ENCODE measurements at regions not wholly inside any gene's neighbourhood (a gene's known extent, or its start where the extent isn't known, plus 50 kb on each side); places are given as distances from the start of the nearest gene placed in this dataset.

DNA sequence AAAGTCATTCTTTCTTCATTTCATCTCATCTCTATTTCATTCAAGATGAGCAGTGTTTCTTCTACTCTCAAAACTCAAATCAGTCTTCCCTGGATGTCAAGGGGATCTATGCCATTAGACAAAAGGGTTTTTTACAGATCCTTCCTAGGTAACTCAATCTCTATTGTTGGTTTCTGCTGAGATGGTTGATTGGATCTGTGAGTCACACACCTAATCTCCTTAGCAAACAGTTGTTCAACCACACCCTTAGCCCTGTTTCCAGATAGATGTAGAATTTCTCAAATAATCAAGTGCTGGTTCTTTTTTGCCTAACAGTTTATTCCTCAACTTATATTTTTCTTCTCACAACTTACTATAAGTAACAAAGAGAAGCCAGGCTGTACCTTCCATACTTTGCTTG, 200.5 kb downstream of the KDR start:
- H3K27me3 Mint-ChIP-seq (ENCODE audit: low read depth) = no peaks in the 10 kb centered on the region
- no peaks in the 10 kb centered on the region for H3K4me1 Mint-ChIP-seq (ENCODE audit: low read depth)
- no peaks in the 10 kb centered on the region for H3K36me3 Mint-ChIP-seq (ENCODE audit: low read depth)
- H3K4me3 Mint-ChIP-seq = no peak overlapping the region
- peaks cover 13% of the 10 kb centered on the region for H3K9me3 Mint-ChIP-seq
- no peak overlapping the region for H3K27ac Mint-ChIP-seq

DNA sequence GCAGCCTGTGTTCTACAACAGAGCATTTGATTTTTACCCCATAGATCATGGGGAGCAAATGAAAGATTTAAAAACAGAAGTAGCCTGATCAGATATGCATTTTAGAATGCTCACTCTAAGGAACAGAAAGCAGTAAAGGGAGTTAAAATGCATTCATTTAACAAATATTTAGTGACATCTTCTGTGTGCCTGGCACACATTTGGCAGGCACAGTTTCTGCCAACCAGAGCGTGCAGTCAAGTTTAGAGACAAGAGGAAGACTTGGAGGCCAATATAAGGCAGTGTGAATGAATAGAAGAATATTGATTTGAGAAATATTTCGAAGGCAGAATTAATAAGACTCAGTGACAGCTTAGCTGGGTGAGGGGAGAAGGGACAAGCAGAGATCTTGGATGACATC, 210.1 kb downstream of the KDR start:
- Mint-ChIP-seq H3K4me1 (ENCODE audit: low read depth) (no peaks in the 10 kb centered on the region), H3K27me3 (ENCODE audit: low read depth) (no peaks in the 10 kb centered on the region), H3K27ac (no peak overlapping the region), H3K9me3 (no peaks in the 10 kb centered on the region), H3K4me3 (no peak overlapping the region), H3K36me3 (ENCODE audit: low read depth) (no peaks in the 10 kb centered on the region)

DNA sequence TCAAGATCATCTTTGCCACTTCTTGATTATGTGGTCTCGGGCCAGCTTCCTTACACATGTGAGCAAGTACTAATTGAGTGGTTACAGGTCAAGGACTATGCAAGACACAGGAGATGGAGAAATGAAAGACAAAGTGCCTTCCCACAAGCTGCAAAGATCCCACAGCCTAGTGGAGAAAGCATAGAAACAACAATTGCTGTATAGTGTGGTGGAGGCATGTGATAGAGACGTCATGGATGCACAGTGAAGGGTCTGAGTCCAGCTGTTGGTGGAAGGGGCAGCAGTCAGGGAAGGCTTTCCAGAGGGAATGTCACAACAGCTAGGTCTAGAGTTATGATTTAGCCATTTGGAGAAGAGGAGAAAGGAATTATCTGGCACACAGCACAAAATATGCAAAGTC, 210.6 kb downstream of the KDR start:
- Mint-ChIP-seq H3K4me3 (no peak overlapping the region), H3K4me1 (ENCODE audit: low read depth) (no peaks in the 10 kb centered on the region), H3K9me3 (no peaks in the 10 kb centered on the region), H3K27me3 (ENCODE audit: low read depth) (no peaks in the 10 kb centered on the region), H3K36me3 (ENCODE audit: low read depth) (no peaks in the 10 kb centered on the region), H3K27ac (no peak overlapping the region)

DNA sequence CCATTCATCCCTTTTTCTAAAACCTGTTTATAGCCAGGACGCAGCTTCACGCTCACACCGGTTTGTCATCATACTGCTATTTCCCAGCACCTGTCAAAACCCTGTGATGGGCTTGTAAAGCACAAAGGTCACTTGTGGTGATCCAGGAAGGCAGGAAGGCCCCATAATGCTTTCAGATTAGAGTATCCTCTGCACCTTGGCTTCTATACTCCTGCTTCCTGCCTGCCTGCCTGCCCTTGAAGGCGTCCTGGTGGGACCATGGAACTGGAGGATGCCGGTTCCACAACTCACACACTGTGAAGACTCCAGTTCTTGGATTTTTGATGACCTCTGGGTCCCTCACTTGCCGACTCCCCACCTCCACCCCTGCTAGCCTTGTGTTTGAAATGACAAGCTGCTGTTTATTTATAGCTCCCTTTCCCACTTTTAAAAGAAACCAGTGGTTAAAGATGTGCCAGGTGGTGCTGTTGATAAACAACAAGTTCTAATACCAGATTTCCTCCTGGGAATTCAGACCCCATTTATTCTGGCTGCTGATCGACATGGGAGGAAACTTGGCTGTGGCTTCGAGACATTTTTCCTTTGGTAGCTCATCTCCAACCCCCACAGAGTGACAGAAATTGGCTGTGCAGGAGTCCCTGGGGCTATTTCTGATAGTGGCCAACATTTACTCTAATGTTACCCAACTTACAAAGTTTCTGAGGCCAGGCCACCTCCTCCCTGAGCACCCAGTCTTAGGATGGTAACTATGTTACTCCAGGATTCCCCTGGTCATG, 211.5 kb downstream of the KDR start:
- H3K36me3 Mint-ChIP-seq (ENCODE audit: low read depth) = no peaks in the 10 kb centered on the region
- no peaks in the 10 kb centered on the region for H3K9me3 Mint-ChIP-seq
- no peaks in the 10 kb centered on the region for H3K27me3 Mint-ChIP-seq (ENCODE audit: low read depth)
- no peak overlapping the region for H3K4me3 Mint-ChIP-seq
- H3K27ac Mint-ChIP-seq = no peak overlapping the region
- H3K4me1 Mint-ChIP-seq (ENCODE audit: low read depth) = no peaks in the 10 kb centered on the region

DNA sequence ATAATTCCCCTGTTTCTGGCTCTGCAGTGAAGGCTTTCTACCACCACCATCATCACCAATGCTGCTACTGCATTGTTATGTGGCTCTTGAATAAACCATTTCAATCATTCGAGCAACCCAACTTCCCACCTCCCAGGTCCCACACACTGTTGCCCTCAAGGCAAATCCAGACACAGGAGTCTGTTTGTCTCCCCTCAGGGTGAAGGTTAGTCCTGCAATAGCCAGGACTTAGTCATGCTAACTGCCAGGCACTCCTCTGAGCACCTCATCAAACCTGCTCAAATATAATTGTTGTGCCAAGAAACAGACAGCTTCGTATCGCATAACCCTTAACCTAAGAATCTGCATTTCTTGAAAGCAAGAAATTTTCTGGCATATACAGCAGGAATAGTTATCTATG, 213.2 kb downstream of the KDR start:
- Mint-ChIP-seq H3K9me3 (no peaks in the 10 kb centered on the region), H3K4me1 (ENCODE audit: low read depth) (no peaks in the 10 kb centered on the region), H3K27me3 (ENCODE audit: low read depth) (no peaks in the 10 kb centered on the region), H3K4me3 (no peak overlapping the region), H3K27ac (no peak overlapping the region), H3K36me3 (ENCODE audit: low read depth) (no peaks in the 10 kb centered on the region)

GRCh38 chr4:54909961-54910360, 215.4 kb downstream of the KDR start:
- H3K27ac Mint-ChIP-seq = no peak overlapping the region
- H3K4me1 Mint-ChIP-seq (ENCODE audit: low read depth) = no peaks in the 10 kb centered on the region
- no peaks in the 10 kb centered on the region for H3K27me3 Mint-ChIP-seq (ENCODE audit: low read depth)
- no peaks in the 10 kb centered on the region for H3K36me3 Mint-ChIP-seq (ENCODE audit: low read depth)
- H3K4me3 Mint-ChIP-seq = no peak overlapping the region
- H3K9me3 Mint-ChIP-seq = peaks cover 5% of the 10 kb centered on the region

DNA sequence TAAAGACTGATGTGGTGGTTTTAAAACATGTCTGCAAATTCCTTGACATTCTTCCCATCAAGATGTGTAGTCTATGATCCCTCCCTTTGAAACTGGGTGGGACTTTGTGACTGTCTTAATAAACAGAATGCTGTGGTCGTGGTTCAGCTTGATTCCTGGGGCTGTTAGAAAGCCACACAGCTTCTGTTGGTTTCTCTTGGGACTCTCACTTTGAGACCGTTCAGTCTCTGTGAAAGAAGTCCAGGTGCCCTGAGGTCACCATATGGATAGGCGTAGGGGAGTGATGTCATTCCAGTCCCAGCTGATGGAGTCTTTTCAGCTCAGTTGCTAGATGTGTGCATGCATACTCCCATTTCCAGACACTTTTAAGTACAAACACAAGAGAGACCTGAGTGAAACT, 216.6 kb downstream of the KDR start:
- no peaks in the 10 kb centered on the region for H3K27me3 Mint-ChIP-seq (ENCODE audit: low read depth)
- no peak overlapping the region for H3K4me3 Mint-ChIP-seq
- peaks cover 5% of the 10 kb centered on the region for H3K9me3 Mint-ChIP-seq
- no peaks in the 10 kb centered on the region for H3K4me1 Mint-ChIP-seq (ENCODE audit: low read depth)
- H3K27ac Mint-ChIP-seq = no peak overlapping the region
- H3K36me3 Mint-ChIP-seq (ENCODE audit: low read depth) = no peaks in the 10 kb centered on the region

GRCh38 chr4:54904953-54905352, 220.4 kb downstream of the KDR start:
- no peak overlapping the region for H3K4me3 Mint-ChIP-seq
- no peaks in the 10 kb centered on the region for H3K4me1 Mint-ChIP-seq (ENCODE audit: low read depth)
- no peak overlapping the region for H3K27ac Mint-ChIP-seq
- no peaks in the 10 kb centered on the region for H3K36me3 Mint-ChIP-seq (ENCODE audit: low read depth)
- peaks cover 5% of the 10 kb centered on the region for H3K9me3 Mint-ChIP-seq
- no peaks in the 10 kb centered on the region for H3K27me3 Mint-ChIP-seq (ENCODE audit: low read depth)

DNA sequence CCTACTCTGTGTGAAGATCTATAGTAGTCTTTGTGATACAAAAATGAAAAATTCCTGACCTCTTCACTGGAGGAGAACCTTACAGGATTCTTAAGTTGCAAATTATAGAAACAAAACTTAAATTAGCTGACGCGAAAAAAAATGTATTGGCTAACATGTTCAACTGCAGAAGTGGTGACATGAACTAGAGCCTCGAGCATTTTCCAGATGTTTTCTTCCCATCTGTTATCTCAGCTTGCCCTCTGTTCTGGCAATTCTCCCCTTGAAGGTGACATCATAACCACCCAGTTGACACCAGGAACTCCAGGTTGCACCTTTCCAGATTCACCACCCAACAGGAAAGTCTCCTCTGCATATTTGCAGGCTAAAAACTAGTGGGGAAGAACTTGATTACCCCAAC, 222.4 kb downstream of the KDR start:
- Mint-ChIP-seq H3K4me1 (ENCODE audit: low read depth) (no peaks in the 10 kb centered on the region), H3K9me3 (peaks cover 5% of the 10 kb centered on the region), H3K36me3 (ENCODE audit: low read depth) (no peaks in the 10 kb centered on the region), H3K27me3 (ENCODE audit: low read depth) (no peaks in the 10 kb centered on the region), H3K27ac (no peak overlapping the region), H3K4me3 (no peak overlapping the region)

- no peaks in the 10 kb centered on the region for H3K27me3 Mint-ChIP-seq (ENCODE audit: low read depth)
- H3K36me3 Mint-ChIP-seq (ENCODE audit: low read depth) = no peaks in the 10 kb centered on the region
- H3K4me3 Mint-ChIP-seq = no peak overlapping the region
- no peaks in the 10 kb centered on the region for H3K4me1 Mint-ChIP-seq (ENCODE audit: low read depth)
- H3K27ac Mint-ChIP-seq = no peak overlapping the region
- H3K9me3 Mint-ChIP-seq = peaks cover 5% of the 10 kb centered on the region
These were observed 223.1 kb downstream of the KDR start for GRCh38 chr4:54902271-54902670.

DNA sequence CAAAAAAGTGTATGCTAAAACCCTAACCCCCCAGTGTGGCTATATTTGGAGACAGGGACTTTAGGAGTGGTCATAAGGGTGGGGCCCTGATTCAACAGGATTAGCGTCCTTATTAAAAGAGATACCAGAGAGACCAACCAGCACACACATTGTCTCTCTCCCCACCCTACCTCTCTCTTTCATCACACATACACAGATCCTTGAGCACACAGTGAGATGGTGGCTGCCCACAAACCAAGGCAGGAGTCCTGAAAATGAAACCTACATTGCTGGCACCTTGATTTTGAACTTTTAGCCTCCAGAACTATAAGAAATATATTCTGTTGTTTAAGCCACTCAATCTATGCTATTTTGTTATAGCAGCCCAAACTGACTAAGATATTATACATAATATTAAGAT, 224.2 kb downstream of the KDR start:
- H3K4me3 Mint-ChIP-seq = no peak overlapping the region
- no peaks in the 10 kb centered on the region for H3K4me1 Mint-ChIP-seq (ENCODE audit: low read depth)
- no peaks in the 10 kb centered on the region for H3K36me3 Mint-ChIP-seq (ENCODE audit: low read depth)
- H3K27ac Mint-ChIP-seq = no peak overlapping the region
- no peaks in the 10 kb centered on the region for H3K27me3 Mint-ChIP-seq (ENCODE audit: low read depth)
- peaks cover 2% of the 10 kb centered on the region for H3K9me3 Mint-ChIP-seq

DNA sequence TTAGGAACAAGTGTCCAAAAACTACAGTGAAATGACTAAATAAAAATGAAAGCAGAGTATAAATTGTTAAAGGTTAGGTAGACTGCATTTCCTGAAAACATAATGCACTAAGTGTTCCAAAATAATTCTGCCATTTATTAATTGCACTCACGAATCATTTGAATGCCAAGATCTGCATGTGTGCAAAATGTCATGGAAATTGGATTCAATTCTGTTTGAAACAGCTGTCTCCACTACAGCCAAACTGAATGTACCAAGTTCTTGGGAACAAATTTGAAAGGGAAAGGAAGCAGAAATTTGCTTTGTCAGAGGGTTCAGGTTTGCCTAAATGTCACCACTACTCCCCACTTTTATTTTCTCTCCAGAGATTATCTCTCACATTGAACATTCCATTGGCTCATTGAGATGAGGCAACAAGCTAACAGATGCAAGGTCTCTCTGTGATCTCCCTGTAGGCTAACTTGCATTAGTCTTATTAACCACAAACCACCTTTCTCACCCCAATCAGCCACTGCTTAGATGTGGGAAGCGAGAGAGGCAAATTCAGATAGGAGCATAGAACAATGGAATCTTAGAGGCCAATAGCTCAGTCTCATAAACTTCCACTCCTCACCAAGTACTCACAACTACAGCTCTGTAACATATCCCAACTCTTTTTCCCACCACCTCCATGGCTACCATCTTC, 226.6 kb downstream of the KDR start:
- Mint-ChIP-seq H3K27ac (no peak overlapping the region), H3K27me3 (ENCODE audit: low read depth) (no peaks in the 10 kb centered on the region), H3K4me3 (no peak overlapping the region), H3K9me3 (no peaks in the 10 kb centered on the region), H3K4me1 (ENCODE audit: low read depth) (no peaks in the 10 kb centered on the region), H3K36me3 (ENCODE audit: low read depth) (no peaks in the 10 kb centered on the region)

DNA sequence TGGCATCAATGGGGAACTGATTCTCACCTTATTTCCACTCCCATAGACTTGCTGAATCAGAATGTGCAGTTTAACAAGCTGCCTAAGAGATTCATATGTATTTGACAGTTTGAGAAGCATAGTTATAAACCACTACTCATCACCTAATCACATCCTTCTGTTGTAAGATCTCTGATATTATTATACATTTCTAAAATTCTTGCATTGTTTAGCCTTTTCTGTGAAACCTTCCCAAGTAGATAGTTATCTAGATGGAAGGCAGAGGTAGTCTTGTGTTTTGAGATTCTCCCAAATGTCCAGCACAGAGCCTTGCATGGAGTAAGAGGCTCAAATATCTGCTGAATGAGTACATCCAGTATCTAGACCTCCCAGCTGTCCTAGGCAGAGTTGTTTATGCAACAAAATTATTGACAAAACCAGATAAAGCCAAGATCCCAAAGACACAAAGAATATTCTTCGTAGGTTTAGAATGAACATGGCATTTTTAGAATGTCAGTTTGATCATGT, 227.3 kb downstream of the KDR start:
- H3K4me1 Mint-ChIP-seq (ENCODE audit: low read depth) = no peaks in the 10 kb centered on the region
- H3K36me3 Mint-ChIP-seq (ENCODE audit: low read depth) = no peaks in the 10 kb centered on the region
- no peaks in the 10 kb centered on the region for H3K9me3 Mint-ChIP-seq
- H3K27ac Mint-ChIP-seq = no peak overlapping the region
- H3K27me3 Mint-ChIP-seq (ENCODE audit: low read depth) = no peaks in the 10 kb centered on the region
- H3K4me3 Mint-ChIP-seq = no peak overlapping the region

GRCh38 chr4:54897590-54897989, 227.8 kb downstream of the KDR start:
- Mint-ChIP-seq H3K27ac (no peak overlapping the region), H3K4me3 (no peak overlapping the region), H3K4me1 (ENCODE audit: low read depth) (no peaks in the 10 kb centered on the region), H3K27me3 (ENCODE audit: low read depth) (no peaks in the 10 kb centered on the region), H3K9me3 (no peaks in the 10 kb centered on the region), H3K36me3 (ENCODE audit: low read depth) (no peaks in the 10 kb centered on the region)

GRCh38 chr4:54882616-54883015, 224.9 kb downstream of the KIT start:
- Mint-ChIP-seq H3K9me3 (no peaks in the 10 kb centered on the region), H3K4me3 (no peak overlapping the region), H3K4me1 (ENCODE audit: low read depth) (no peaks in the 10 kb centered on the region), H3K27ac (no peak overlapping the region), H3K27me3 (ENCODE audit: low read depth) (no peaks in the 10 kb centered on the region), H3K36me3 (ENCODE audit: low read depth) (no peaks in the 10 kb centered on the region)

All from T-helper 1 cell treated with Interleukin-12 subunit alpha and Interleukin-12 subunit beta and Interleukin-4 antibody, amounts not matched to agents 30 μg/mL and 1 μg/mL, for 36 hours (primary cell).